Neural cell (in vitro differentiated cells): ENCODE measurements at regions not wholly inside any gene's neighbourhood (a gene's known extent, or its start where the extent isn't known, plus 50 kb on each side); places are given as distances from the start of the nearest gene placed in this dataset.
"Not testable (repeated sequence)": the region's sequence is repeated elsewhere in the genome, so short reads cannot be mapped to it uniquely, and the experiment has no call there.

Experiments used
- H2AFZ ChIP-seq: fragments of 200-600, 300-800 bp; sonication (generic), shearing (Covaris generic); 2 replicates; pipeline ENCODE4 v1.6.0; 2014; ENCODE audit warnings: low read depth, mild to moderate bottlenecking, antibody characterized with exemption, low read length, moderate library complexity
- H3F3A ChIP-seq: fragments of 200-600 bp; shearing (Covaris generic); 2 replicates; pipeline ENCODE4 v1.6.1; 2016; ENCODE audit warnings: mild to moderate bottlenecking, moderate library complexity, mixed read lengths, antibody characterized with exemption, low read length; ENCODE audit not compliant: insufficient read depth, poor library complexity, severe bottlenecking
- H3K27ac ChIP-seq: fragments of 200-600, 300-800 bp; sonication (generic), shearing (Covaris generic); 2 replicates; pipeline ENCODE4 v1.5.1; 2014; ENCODE audit warnings: mild to moderate bottlenecking, low read length, moderate library complexity
- H3K27me3 ChIP-seq: fragments of 300-800, 200-600 bp; sonication (generic), shearing (Covaris generic); 2 replicates; pipeline ENCODE4 v1.6.0; 2014; ENCODE audit warnings: mild to moderate bottlenecking, low read depth, low read length, moderate library complexity; ENCODE audit not compliant: insufficient read depth
- H3K36me3 ChIP-seq: fragments of 300-800, 200-600 bp; sonication (generic), shearing (Covaris generic); 2 replicates; pipeline ENCODE4 v1.5.1; 2014; ENCODE audit warnings: mild to moderate bottlenecking, antibody characterized with exemption, low read length, moderate library complexity; ENCODE audit not compliant: insufficient read depth
- H3K4me2 ChIP-seq: fragments of 300-800, 200-600 bp; sonication (generic), shearing (Covaris generic); 2 replicates; pipeline ENCODE4 v1.6.0; 2014; ENCODE audit warnings: mild to moderate bottlenecking, low read length
- H3K4me3 ChIP-seq: fragments of 300-800, 200-600 bp; sonication (generic), shearing (Covaris generic); 2 replicates; pipeline ENCODE4 v1.5.1; 2014; ENCODE audit warnings: mild to moderate bottlenecking, low read length, moderate library complexity
- H3K79me2 ChIP-seq: fragments of 200-600 bp; shearing (Covaris generic); replicated peaks from 2 replicates; pipeline ENCODE4 v1.6.0; 2014; ENCODE audit warnings: mild to moderate bottlenecking, low read length, moderate library complexity; ENCODE audit not compliant: insufficient read depth
- H3K9ac ChIP-seq: fragments of 300-800, 200-600 bp; sonication (generic), shearing (Covaris generic); 2 replicates; pipeline ENCODE4 v1.6.1; 2016; ENCODE audit warnings: mild to moderate bottlenecking, low read length, mixed read lengths
- H3K9me2 ChIP-seq: fragments of 200-600 bp; shearing (Covaris generic); 2 replicates; pipeline ENCODE4 v1.6.1; 2016; ENCODE audit warnings: mild to moderate bottlenecking, low read length, mixed read lengths; ENCODE audit not compliant: insufficient read depth
- H3K9me3 ChIP-seq: fragments of 200-600, 300-800 bp; sonication (generic), shearing (Covaris generic); 2 replicates; pipeline ENCODE4 v1.6.1; 2016; ENCODE audit warnings: mild to moderate bottlenecking, mixed run types, low read length, moderate library complexity, mixed read lengths
- H4K20me1 ChIP-seq: fragments of 200-600 bp; shearing (Covaris generic); 2 replicates; pipeline ENCODE4 v1.6.1; 2016; ENCODE audit warnings: mild to moderate bottlenecking, mixed run types; ENCODE audit not compliant: insufficient read depth
- CTCF ChIP-seq: fragments of 450-650 bp; IDR thresholded peaks from 2 replicates; pipeline ENCODE4 v1.5.1; 2014; ENCODE audit warnings: antibody characterized with exemption, mild to moderate bottlenecking, moderate library complexity; ENCODE audit not compliant: poor library complexity, severe bottlenecking
- EP300 ChIP-seq: fragments of 450-650 bp; conservative IDR thresholded peaks from 2 replicates; pipeline ENCODE4 v1.6.1; 2014; ENCODE audit warnings: antibody characterized with exemption, mild to moderate bottlenecking, moderate library complexity; ENCODE audit not compliant: poor library complexity, severe bottlenecking
- EZH2 ChIP-seq: fragments of 200-600, 300-800 bp; shearing (Covaris generic), sonication (generic); IDR thresholded peaks from 2 replicates; pipeline ENCODE4 v1.6.1; 2014; ENCODE audit warnings: antibody characterized with exemption, low read length, borderline replicate concordance, mild to moderate bottlenecking; ENCODE audit not compliant: insufficient read depth, poor library complexity, severe bottlenecking
- MXI1 ChIP-seq: fragments of 450-650 bp; conservative IDR thresholded peaks from 2 replicates; pipeline ENCODE4 v1.6.1; 2014; ENCODE audit warnings: antibody characterized with exemption, mild to moderate bottlenecking; ENCODE audit not compliant: poor library complexity, severe bottlenecking
- POLR2AphosphoS5 ChIP-seq: IDR thresholded peaks from 2 replicates; pipeline ENCODE4 v1.6.1; 2012
- RAD21 ChIP-seq: fragments of 450-650 bp; conservative IDR thresholded peaks from 2 replicates; pipeline ENCODE4 v1.6.1; 2014; ENCODE audit warnings: antibody characterized with exemption, mild to moderate bottlenecking, moderate library complexity
- REST ChIP-seq: IDR thresholded peaks from 2 replicates; pipeline ENCODE4 v1.6.1; 2012; ENCODE audit warnings: borderline replicate concordance
- SMC3 ChIP-seq: fragments of 450-650 bp; conservative IDR thresholded peaks from 2 replicates; pipeline ENCODE4 v1.6.1; 2014; ENCODE audit warnings: antibody characterized with exemption, mild to moderate bottlenecking, moderate library complexity; ENCODE audit not compliant: poor library complexity
- TAF1 ChIP-seq: IDR thresholded peaks from 2 replicates; pipeline ENCODE4 v1.6.1; 2012; ENCODE audit warnings: low read depth

- Histone ChIP-seq H3K4me2 (no peak overlapping the region), H3K36me3 (no peaks in the 10 kb centered on the region), H2AFZ (no peak overlapping the region), H3K27me3 (no peaks in the 10 kb centered on the region), H3K9ac (no peak overlapping the region), H3K79me2 (no peaks in the 10 kb centered on the region), H3K9me2 (no peaks in the 10 kb centered on the region), H3K9me3 (no peaks in the 10 kb centered on the region), H3K4me3 (no peak overlapping the region), H4K20me1 (no peaks in the 10 kb centered on the region), H3F3A (peaks cover 2% of the 10 kb centered on the region), H3K27ac (no peak overlapping the region)
- TF ChIP-seq RAD21, result no peak
- TF ChIP-seq EZH2, result no peak
- TF ChIP-seq CTCF, result no peak
- no peak for TF ChIP-seq EP300
- TF ChIP-seq REST, result no peak
- TF ChIP-seq TAF1, result no peak
- TF ChIP-seq MXI1, result no peak
- TF ChIP-seq POLR2AphosphoS5, result no peak
- TF ChIP-seq SMC3, result no peak
Observed at GRCh38 chr1:116194568-116194967, 83.4 kb downstream of the MAB21L3 start.

- Histone ChIP-seq H3K4me3 (no peak overlapping the region), H3K36me3 (no peaks in the 10 kb centered on the region), H3K27ac (no peak overlapping the region), H3K4me2 (no peak overlapping the region), H3F3A (peaks cover 2% of the 10 kb centered on the region), H3K27me3 (no peaks in the 10 kb centered on the region), H2AFZ (no peak overlapping the region), H4K20me1 (no peaks in the 10 kb centered on the region), H3K9ac (no peak overlapping the region), H3K9me2 (no peaks in the 10 kb centered on the region), H3K9me3 (no peaks in the 10 kb centered on the region), H3K79me2 (no peaks in the 10 kb centered on the region)
- TF ChIP-seq EP300 (no peak), RAD21 (no peak), TAF1 (no peak), EZH2 (no peak), REST (no peak), CTCF (no peak), MXI1 (no peak), POLR2AphosphoS5 (no peak), SMC3 (no peak)
Observed at GRCh38 chr1:116195077-116195868, 84.1 kb downstream of the MAB21L3 start.

GRCh38 chr1:116200343-116200742 lies 89.1 kb downstream of the MAB21L3 start:
- not testable (repeated sequence) for H3K4me2 ChIP-seq, H3K27ac ChIP-seq, H3K9me2 ChIP-seq, H3K27me3 ChIP-seq, H2AFZ ChIP-seq, H4K20me1 ChIP-seq, H3K79me2 ChIP-seq, H3K36me3 ChIP-seq, H3K9ac ChIP-seq, H3K9me3 ChIP-seq, H3K4me3 ChIP-seq, H3F3A ChIP-seq
